GM12878 (cell line): ENCODE measurements at regions not wholly inside any gene's neighbourhood (a gene's known extent, or its start where the extent isn't known, plus 50 kb on each side); places are given as distances from the start of the nearest gene placed in this dataset.

Source experiments
- ATAC-seq: fragments of 200-7000 bp; cut with Tn5 transposase; 3 replicates; pipeline ENCODE4 v1.9.1; 2020; ENCODE audit warnings: mild to moderate bottlenecking, moderate library complexity
- BruUV-seq: library from RNA; stranded (reverse); fragments of 400-500 nt; replicated peaks from 2 replicates; lab custom pipeline; 2021; lab: Mats Ljungman, UMichigan
- CTCF ChIA-PET: fragments of 300-600 bp; sonication (Branson Sonifier 250); formaldehyde crosslinking; extraction: SDS; loops from one replicate; lab custom pipeline; 2021; ENCODE audit warnings: inconsistent platforms; lab: Yijun Ruan, JAX
- POLR2A ChIA-PET: fragments of 350-600 bp; formaldehyde crosslinking; extraction: SDS; loops from one replicate; lab custom pipeline; 2021; ENCODE audit warnings: inconsistent platforms; lab: Charles Lee
- RAD21 ChIA-PET: fragments of 300-600 bp; sonication (Branson Sonifier 250); formaldehyde crosslinking; loops from one replicate; lab custom pipeline; 2023; ENCODE audit warnings: antibody characterized with exemption; ENCODE audit not compliant: unreplicated experiment; lab: Charles Lee
- SMC1A ChIA-PET: fragments of 300-600 bp; sonication (Branson Sonifier 250); formaldehyde crosslinking; loops from one replicate; lab custom pipeline; 2023; ENCODE audit not compliant: unreplicated experiment, uncharacterized antibody; lab: Charles Lee
- DNase-seq: peaks from one replicate; pipeline ENCODE4 v3.0.0-alpha.2; 2011; ENCODE audit warnings: low read depth, low spot score
- FAIRE-seq: peaks from 3 replicates; lab custom pipeline; 2011; peaks lifted over from hg19 to GRCh38; lab: Jason Lieb, UNC
- H2AFZ ChIP-seq: 2 replicates; pipeline ENCODE4 v1.6.0; 2011; ENCODE audit warnings: low read depth, low read length, control low read depth; ENCODE audit not compliant: control insufficient read depth
- H3K27ac ChIP-seq: 2 replicates; pipeline ENCODE4 v1.5.1; 2011; ENCODE audit warnings: control low read depth; ENCODE audit not compliant: control insufficient read depth, insufficient read depth
- H3K27me3 ChIP-seq, 2 experiments: replicated peaks in 1 of 2; 2 replicates each; pipeline versions ENCODE4 v1.6.0 to v1.6.1; 2011; ENCODE audit warnings: low read length in 1 of 2; ENCODE audit not compliant: control insufficient read depth in 2 of 2, insufficient read depth in 2 of 2
- H3K36me3 ChIP-seq, 2 experiments: 2 replicates each; pipeline ENCODE4 v1.5.1; 2011; ENCODE audit warnings: low read length in 1 of 2; ENCODE audit not compliant: control insufficient read depth in 2 of 2, insufficient read depth in 2 of 2
- H3K4me1 ChIP-seq: 2 replicates; pipeline ENCODE4 v1.6.1; 2011; ENCODE audit warnings: mild to moderate bottlenecking, low read length, moderate library complexity, mixed read lengths; ENCODE audit not compliant: control insufficient read depth, insufficient read depth
- H3K4me2 ChIP-seq: 2 replicates; pipeline ENCODE4 v1.6.0; 2011; ENCODE audit warnings: control low read depth; ENCODE audit not compliant: control insufficient read depth, insufficient read depth
- H3K4me3 ChIP-seq: fragments of 200-600 bp; sonication (generic); 2 replicates; pipeline ENCODE4 v1.5.1; 2016
- H3K79me2 ChIP-seq: 2 replicates; pipeline ENCODE4 v1.6.0; 2011; ENCODE audit warnings: low read length; ENCODE audit not compliant: control insufficient read depth, insufficient read depth
- H3K9ac ChIP-seq: 2 replicates; pipeline ENCODE4 v1.8.0; 2011; ENCODE audit warnings: low read length, control low read depth, mixed read lengths; ENCODE audit not compliant: control insufficient read depth, insufficient read depth
- H3K9me3 ChIP-seq: replicated peaks from 3 replicates; pipeline ENCODE4 v1.5.1; 2011; ENCODE audit warnings: mild to moderate bottlenecking, low read length; ENCODE audit not compliant: control insufficient read depth, insufficient read depth
- H4K20me1 ChIP-seq: 2 replicates; pipeline ENCODE4 v1.6.0; 2011; ENCODE audit not compliant: control insufficient read depth, insufficient read depth
- BHLHE40 ChIP-seq, 2 experiments: fragments of 450-650 bp in 1 of 2; IDR thresholded peaks; 2 replicates each; pipeline ENCODE4 v1.6.1; 2011 to 2017; ENCODE audit warnings: low read depth in 2 of 2, borderline replicate concordance in 1 of 2, improper control_type of control experiment in 1 of 2, low read length in 1 of 2, mild to moderate bottlenecking in 1 of 2
- BMI1 ChIP-seq: fragments of 450-650 bp; IDR thresholded peaks from 2 replicates; pipeline ENCODE4 v1.6.1; 2016; ENCODE audit warnings: mild to moderate bottlenecking, moderate library complexity, borderline replicate concordance
- CBFB ChIP-seq: IDR thresholded peaks from 2 replicates; pipeline ENCODE4 v1.6.1; 2016; ENCODE audit warnings: antibody characterized with exemption, low read depth
- CBX3 ChIP-seq: fragments of 200-600 bp; sonication (generic); IDR thresholded peaks from 2 replicates; pipeline ENCODE4 v1.6.1; 2016; ENCODE audit warnings: low read depth, borderline replicate concordance
- FOXM1 ChIP-seq: IDR thresholded peaks from 2 replicates; pipeline ENCODE4 v1.6.1; 2012; ENCODE audit warnings: low read depth, mild to moderate bottlenecking, inconsistent platforms, low read length, moderate library complexity
- IKZF2 ChIP-seq, 2 experiments: fragments of 450-650 bp; IDR thresholded peaks; 2 replicates each; pipeline ENCODE4 v1.6.1; 2017; ENCODE audit warnings: mild to moderate bottlenecking in 2 of 2, moderate library complexity in 2 of 2
- MTA2 ChIP-seq: fragments of 450-650 bp; IDR thresholded peaks from 2 replicates; pipeline ENCODE4 v1.6.1; 2016; ENCODE audit warnings: low read depth, mild to moderate bottlenecking, moderate library complexity
- MTA3 ChIP-seq: IDR thresholded peaks from 2 replicates; pipeline ENCODE4 v1.6.1; 2012; ENCODE audit warnings: low read length, inconsistent platforms, borderline replicate concordance
- NR2C2 ChIP-seq: IDR thresholded peaks from 2 replicates; pipeline ENCODE4 v1.6.1; 2011; ENCODE audit warnings: borderline replicate concordance, low read depth; ENCODE audit not compliant: control insufficient read depth, insufficient read length
- NR2F1 ChIP-seq: fragments of 450-650 bp; conservative IDR thresholded peaks from 2 replicates; pipeline ENCODE4 v1.6.1; 2017; ENCODE audit warnings: mild to moderate bottlenecking
- PAX8 ChIP-seq: fragments of 450-650 bp; IDR thresholded peaks from 2 replicates; pipeline ENCODE4 v1.6.1; 2017; ENCODE audit warnings: mild to moderate bottlenecking, moderate library complexity
- PBX3 ChIP-seq: IDR thresholded peaks from 2 replicates; pipeline ENCODE4 v1.6.1; 2011; ENCODE audit warnings: mild to moderate bottlenecking, low read depth, low read length, moderate library complexity; ENCODE audit not compliant: insufficient replicate concordance
- POU2F2 ChIP-seq: IDR thresholded peaks from 3 replicates; pipeline ENCODE4 v1.6.1; 2011; ENCODE audit warnings: low read depth, mild to moderate bottlenecking, low read length, borderline replicate concordance
- RCOR1 ChIP-seq: conservative IDR thresholded peaks from 2 replicates; pipeline ENCODE4 v1.6.1; 2012; ENCODE audit warnings: low read depth, low read length, improper control_type of control experiment
- RUNX3 ChIP-seq: IDR thresholded peaks from 2 replicates; pipeline ENCODE4 v1.6.1; 2012; ENCODE audit warnings: low read length, inconsistent platforms
- SREBF2 ChIP-seq: IDR thresholded peaks from 2 replicates; pipeline ENCODE4 v1.6.1; 2012; ENCODE audit warnings: mild to moderate bottlenecking, low read length
- STAT1 ChIP-seq: fragments of 450-650 bp; conservative IDR thresholded peaks from 2 replicates; pipeline ENCODE4 v1.6.1; 2014; ENCODE audit warnings: antibody characterized with exemption, mild to moderate bottlenecking
- STAT3 ChIP-seq: IDR thresholded peaks from 2 replicates; pipeline ENCODE4 v1.6.1; 2011; ENCODE audit warnings: low read depth, low read length, improper control_type of control experiment
- TCF7 ChIP-seq: IDR thresholded peaks from 2 replicates; pipeline ENCODE4 v1.6.1; 2014; ENCODE audit warnings: antibody characterized with exemption, borderline replicate concordance
- YY1 ChIP-seq: IDR thresholded peaks from 2 replicates; pipeline ENCODE4 v1.6.1; 2011; ENCODE audit warnings: low read depth, mild to moderate bottlenecking, low read length
- ZNF592 ChIP-seq: fragments of 450-650 bp; IDR thresholded peaks from 2 replicates; pipeline ENCODE4 v1.6.1; 2017; ENCODE audit warnings: mild to moderate bottlenecking, moderate library complexity
- WGBS: methylation state at CpG from one replicate; pipeline ENCODE4 v1.1.6; 2016; ENCODE audit warnings: low lambda C conversion rate; ENCODE audit not compliant: insufficient replicate concordance, insufficient coverage; ENCODE audit errors: missing lambda C conversion rate; 5-methylcytosine and 5-hydroxymethylcytosine counted together
- in situ Hi-C: fragments of 300-500 bp; cut with MboI; formaldehyde crosslinking; loops from 9 replicates; pipeline ENCODE4 v1.14.3; 2018; ENCODE audit warnings: mixed read lengths
- intact Hi-C: fragments of 100-400 bp; cut with micrococcal nuclease; formaldehyde crosslinking; loops from one replicate; pipeline ENCODE4 v1.14.2; 2022; ENCODE audit not compliant: unreplicated experiment

GRCh38 chr16:76970745-76971099 lies 220.3 kb upstream of the MON1B start (continued):
- TF ChIP-seq MTA3 (no peak), RCOR1 (no peak), MTA2 (no peak), ZNF592 (no peak), POU2F2 (no peak), STAT3 (no peak), PBX3 (no peak)

- FAIRE-seq (no peak), ATAC-seq (peak; percentile 90), DNase-seq (no peak)
- Histone ChIP-seq H4K20me1 (no peaks in the 10 kb centered on the region), H3K36me3 (no peaks in the 10 kb centered on the region), H3K4me2 (no peak overlapping the region), H3K27me3 (no peaks in the 10 kb centered on the region), H3K4me1 (no peaks in the 10 kb centered on the region), H3K79me2 (no peaks in the 10 kb centered on the region), H3K4me3 (no peak overlapping the region), H2AFZ (no peak overlapping the region), H3K9me3 (no peaks in the 10 kb centered on the region), H3K27ac (no peak overlapping the region), H3K9ac (no peak overlapping the region)
- RAD21 ChIA-PET: no interaction called here
- BruUV-seq: no TSS peak
- intact Hi-C loops (no loop called here), in situ Hi-C loops (no loop called here)
- SMC1A ChIA-PET: interaction anchor here (1.3 kb wide), 1 partner anchor 14 kb away, joined by 3 read pairs; no protein-coding TSS in a partner anchor
- TF ChIP-seq IKZF2 (IDR thresholded peaks at IDR 0.05) (no peak), RUNX3 (peak; percentile 76), NR2F1 (peak; percentile 86), CBX3 (no peak), CBFB (no peak), STAT1 (no peak), FOXM1 (no peak), BHLHE40 (IDR thresholded peaks at IDR 0.05; ENCODE audit: borderline replicate concordance in 1 of 2, low read depth in 2 of 2, low read length in 1 of 2) (peak in 1 of 2 experiments; percentile 24; a peak in 1 of 4 replicates), NR2C2 (no peak), TCF7 (peak; percentile 85), BMI1 (no peak), PAX8 (no peak), SREBF2 (no peak), YY1 (no peak)
- 10% methylated on average over 3 of the region's 3 CpGs for WGBS
- POLR2A ChIA-PET: no interaction called here
- CTCF ChIA-PET: interaction anchor here (0.7 kb wide), 1 partner anchor 429 kb away, joined by 3 read pairs; no protein-coding TSS in a partner anchor
Observed at GRCh38 chr16:76976101-76976500, 214.9 kb upstream of the MON1B start.
